ENCODE measurements at regions not wholly inside any gene's neighbourhood (a gene's known extent, or its start where the extent isn't known, plus 50 kb on each side); places are given as distances from the start of the nearest gene placed in this dataset.

DNA sequence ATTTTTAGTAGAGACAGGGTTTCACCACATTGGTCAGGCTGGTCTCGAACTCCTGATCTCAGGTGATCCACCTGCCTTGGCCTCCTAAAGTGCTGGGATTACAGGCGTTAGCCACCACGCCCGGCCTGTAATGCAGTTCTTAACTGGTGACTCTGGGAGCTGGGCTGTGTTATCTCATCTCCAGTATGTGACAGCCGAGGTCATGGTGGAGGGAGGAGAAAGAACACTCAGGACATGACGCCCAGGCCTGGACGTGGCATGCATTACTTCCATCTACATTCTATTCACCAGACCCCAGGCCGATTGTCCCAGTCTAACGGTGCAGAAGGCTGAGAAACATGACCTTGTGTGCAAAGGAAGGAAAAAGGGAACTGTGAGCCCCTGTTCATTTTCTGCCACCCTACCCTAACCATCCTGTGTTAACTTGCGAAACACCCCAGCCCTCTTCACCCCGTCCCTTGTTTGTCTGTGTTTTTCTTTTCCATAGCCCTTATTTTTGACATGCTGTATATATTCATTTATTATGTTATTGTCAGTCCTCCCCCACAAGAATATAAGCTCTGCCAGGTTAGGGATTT, 88.1 kb upstream of the ASAP2 start:
- no peak for DNase-seq (ENCODE audit: low read depth in 2 of 2)
- H3K27me3 ChIP-seq (ENCODE audit: control insufficient read depth, insufficient read depth, low read length) = no peaks in the 10 kb centered on the region
- H3K79me2 ChIP-seq (ENCODE audit: control insufficient read depth, insufficient read depth, low read length) = no peaks in the 10 kb centered on the region
- no peaks in the 10 kb centered on the region for H3K9me3 ChIP-seq (ENCODE audit: control insufficient read depth, insufficient read depth, low read depth, low read length)
- H3K27ac ChIP-seq (ENCODE audit: insufficient read depth, low read length) = no peak overlapping the region
- no peak overlapping the region for H2AFZ ChIP-seq (ENCODE audit: low read length)
- H3K4me2 ChIP-seq (ENCODE audit: extremely low read depth, insufficient read depth, low read length) = no peak overlapping the region
- no peaks in the 10 kb centered on the region for H3K4me1 ChIP-seq (ENCODE audit: control insufficient read depth, extremely low read depth, insufficient read depth, low read length)
- no peak overlapping the region for H3K4me3 ChIP-seq (replicated peaks in 1 of 4; ENCODE audit: control extremely low read depth in 1 of 4, insufficient read depth in 1 of 4, low read depth in 3 of 4, low read length in 4 of 4)
- H3K9ac ChIP-seq (ENCODE audit: insufficient read depth, low read length) = no peak overlapping the region
- no peaks in the 10 kb centered on the region for H4K20me1 ChIP-seq (ENCODE audit: control insufficient read depth, extremely low read depth, insufficient read depth, low read length)
- no peaks in the 10 kb centered on the region for H3K36me3 ChIP-seq (ENCODE audit: control insufficient read depth, insufficient read depth, low read length)
- TF ChIP-seq, protein P1, sequence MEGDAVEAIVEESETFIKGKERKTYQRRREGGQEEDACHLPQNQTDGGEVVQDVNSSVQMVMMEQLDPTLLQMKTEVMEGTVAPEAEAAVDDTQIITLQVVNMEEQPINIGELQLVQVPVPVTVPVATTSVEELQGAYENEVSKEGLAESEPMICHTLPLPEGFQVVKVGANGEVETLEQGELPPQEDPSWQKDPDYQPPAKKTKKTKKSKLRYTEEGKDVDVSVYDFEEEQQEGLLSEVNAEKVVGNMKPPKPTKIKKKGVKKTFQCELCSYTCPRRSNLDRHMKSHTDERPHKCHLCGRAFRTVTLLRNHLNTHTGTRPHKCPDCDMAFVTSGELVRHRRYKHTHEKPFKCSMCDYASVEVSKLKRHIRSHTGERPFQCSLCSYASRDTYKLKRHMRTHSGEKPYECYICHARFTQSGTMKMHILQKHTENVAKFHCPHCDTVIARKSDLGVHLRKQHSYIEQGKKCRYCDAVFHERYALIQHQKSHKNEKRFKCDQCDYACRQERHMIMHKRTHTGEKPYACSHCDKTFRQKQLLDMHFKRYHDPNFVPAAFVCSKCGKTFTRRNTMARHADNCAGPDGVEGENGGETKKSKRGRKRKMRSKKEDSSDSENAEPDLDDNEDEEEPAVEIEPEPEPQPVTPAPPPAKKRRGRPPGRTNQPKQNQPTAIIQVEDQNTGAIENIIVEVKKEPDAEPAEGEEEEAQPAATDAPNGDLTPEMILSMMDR (conservative IDR thresholded peaks at IDR 0.05 in 1 of 2, IDR thresholded peaks at IDR 0.05 in 1 of 2; ENCODE audit: low read depth in 1 of 2, low read length in 2 of 2) = no peak
- TF ChIP-seq EZH2 (IDR thresholded peaks at IDR 0.05; ENCODE audit: low read length, missing control alignments) = no peak

DNA sequence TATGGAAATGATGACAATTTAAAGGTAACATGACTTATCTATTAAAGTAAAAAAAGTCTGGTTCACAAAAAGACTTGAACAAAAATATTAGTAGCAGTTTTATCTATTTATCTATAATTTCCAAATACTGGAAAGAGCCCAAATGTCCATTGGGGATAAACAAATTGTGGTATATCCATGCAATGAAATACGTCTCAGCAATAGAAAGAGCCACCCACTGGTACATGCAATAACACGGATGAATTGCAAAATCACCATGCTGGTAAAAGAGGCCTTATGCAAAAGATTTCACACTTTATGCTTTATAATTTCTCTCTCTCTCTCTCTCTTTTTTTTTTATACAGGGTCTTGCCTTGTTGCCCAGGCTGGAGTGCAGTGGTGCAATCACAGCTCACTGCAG, 91.4 kb upstream of the ASAP2 start:
- Histone ChIP-seq H3K27ac (ENCODE audit: insufficient read depth, low read length) (no peak overlapping the region), H2AFZ (ENCODE audit: low read length) (no peak overlapping the region), H4K20me1 (ENCODE audit: control insufficient read depth, extremely low read depth, insufficient read depth, low read length) (no peaks in the 10 kb centered on the region), H3K79me2 (ENCODE audit: control insufficient read depth, insufficient read depth, low read length) (no peaks in the 10 kb centered on the region), H3K9me3 (ENCODE audit: control insufficient read depth, insufficient read depth, low read depth, low read length) (no peaks in the 10 kb centered on the region), H3K9ac (ENCODE audit: insufficient read depth, low read length) (no peak overlapping the region), H3K27me3 (ENCODE audit: control insufficient read depth, insufficient read depth, low read length) (no peaks in the 10 kb centered on the region), H3K4me2 (ENCODE audit: extremely low read depth, insufficient read depth, low read length) (no peak overlapping the region), H3K4me1 (ENCODE audit: control insufficient read depth, extremely low read depth, insufficient read depth, low read length) (peaks cover 13% of the 10 kb centered on the region), H3K36me3 (ENCODE audit: control insufficient read depth, insufficient read depth, low read length) (no peaks in the 10 kb centered on the region), H3K4me3 (replicated peaks in 1 of 4; ENCODE audit: control extremely low read depth in 1 of 4, insufficient read depth in 1 of 4, low read depth in 3 of 4, low read length in 4 of 4) (no peak overlapping the region)
- TF ChIP-seq, protein P1 (conservative IDR thresholded peaks at IDR 0.05 in 1 of 2, IDR thresholded peaks at IDR 0.05 in 1 of 2; ENCODE audit: low read depth in 1 of 2, low read length in 2 of 2) = no peak
- TF ChIP-seq EZH2 (IDR thresholded peaks at IDR 0.05; ENCODE audit: low read length, missing control alignments) = no peak
- DNase-seq (ENCODE audit: low read depth in 2 of 2) = no peak

DNA sequence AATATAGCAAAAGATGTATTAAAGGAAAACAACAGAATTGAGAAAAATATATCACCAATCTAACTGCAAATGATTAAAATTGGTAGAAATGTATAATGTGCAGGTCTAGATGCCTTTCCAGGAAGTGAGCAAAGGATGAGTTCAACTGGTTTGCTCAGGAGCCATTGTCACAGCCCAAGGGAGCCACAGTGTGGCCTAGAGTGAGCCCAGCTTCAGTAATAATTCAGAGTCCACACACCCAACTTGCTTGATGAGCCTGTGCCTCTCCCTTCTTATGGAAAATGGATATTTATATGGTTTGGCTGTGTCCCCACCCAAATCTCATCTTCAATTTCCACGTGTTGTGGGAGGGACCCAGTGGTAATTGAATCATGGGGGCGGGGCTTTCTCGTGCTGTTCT, 92.2 kb upstream of the ASAP2 start:
- no peaks in the 10 kb centered on the region for H3K27me3 ChIP-seq (ENCODE audit: control insufficient read depth, insufficient read depth, low read length)
- H3K4me3 ChIP-seq (replicated peaks in 1 of 4; ENCODE audit: control extremely low read depth in 1 of 4, insufficient read depth in 1 of 4, low read depth in 3 of 4, low read length in 4 of 4) = no peak overlapping the region
- H3K9ac ChIP-seq (ENCODE audit: insufficient read depth, low read length) = no peak overlapping the region
- H2AFZ ChIP-seq (ENCODE audit: low read length) = no peak overlapping the region
- no peaks in the 10 kb centered on the region for H4K20me1 ChIP-seq (ENCODE audit: control insufficient read depth, extremely low read depth, insufficient read depth, low read length)
- no peak for TF ChIP-seq EZH2 (IDR thresholded peaks at IDR 0.05; ENCODE audit: low read length, missing control alignments)
- TF ChIP-seq, protein P1 (conservative IDR thresholded peaks at IDR 0.05 in 1 of 2, IDR thresholded peaks at IDR 0.05 in 1 of 2; ENCODE audit: low read depth in 1 of 2, low read length in 2 of 2) = no peak
- DNase-seq (ENCODE audit: low read depth in 2 of 2) = no peak
- peaks cover 13% of the 10 kb centered on the region for H3K4me1 ChIP-seq (ENCODE audit: control insufficient read depth, extremely low read depth, insufficient read depth, low read length)
- H3K27ac ChIP-seq (ENCODE audit: insufficient read depth, low read length) = no peak overlapping the region
- H3K4me2 ChIP-seq (ENCODE audit: extremely low read depth, insufficient read depth, low read length) = no peak overlapping the region
- H3K9me3 ChIP-seq (ENCODE audit: control insufficient read depth, insufficient read depth, low read depth, low read length) = no peaks in the 10 kb centered on the region
- no peaks in the 10 kb centered on the region for H3K36me3 ChIP-seq (ENCODE audit: control insufficient read depth, insufficient read depth, low read length)
- H3K79me2 ChIP-seq (ENCODE audit: control insufficient read depth, insufficient read depth, low read length) = no peaks in the 10 kb centered on the region

Data from fibroblast of lung (primary cell).